NCI-H69 (cell line): ENCODE measurements at regions not wholly inside any gene's neighbourhood (a gene's known extent, or its start where the extent isn't known, plus 50 kb on each side); places are given as distances from the start of the nearest gene placed in this dataset.

ENCODE experiments used
- DNase-seq: peaks from one replicate; lab custom pipeline; 2025; lab: John Stamatoyannopoulos, UW

GRCh38 chr11:121688860-121689614 lies 236.3 kb upstream of the SORL1-AS1 start:
- DNase-seq, result no peak

- peak; percentile 95 for DNase-seq
Observed at GRCh38 chr11:121688055-121688491, 235.3 kb upstream of the SORL1-AS1 start.

- DNase-seq, result no peak
Observed at GRCh38 chr11:121683791-121684190, 231.0 kb upstream of the SORL1-AS1 start.
